ENCODE measurements at regions not wholly inside any gene's neighbourhood (a gene's known extent, or its start where the extent isn't known, plus 50 kb on each side); places are given as distances from the start of the nearest gene placed in this dataset.

- TF ChIP-seq, protein P1, sequence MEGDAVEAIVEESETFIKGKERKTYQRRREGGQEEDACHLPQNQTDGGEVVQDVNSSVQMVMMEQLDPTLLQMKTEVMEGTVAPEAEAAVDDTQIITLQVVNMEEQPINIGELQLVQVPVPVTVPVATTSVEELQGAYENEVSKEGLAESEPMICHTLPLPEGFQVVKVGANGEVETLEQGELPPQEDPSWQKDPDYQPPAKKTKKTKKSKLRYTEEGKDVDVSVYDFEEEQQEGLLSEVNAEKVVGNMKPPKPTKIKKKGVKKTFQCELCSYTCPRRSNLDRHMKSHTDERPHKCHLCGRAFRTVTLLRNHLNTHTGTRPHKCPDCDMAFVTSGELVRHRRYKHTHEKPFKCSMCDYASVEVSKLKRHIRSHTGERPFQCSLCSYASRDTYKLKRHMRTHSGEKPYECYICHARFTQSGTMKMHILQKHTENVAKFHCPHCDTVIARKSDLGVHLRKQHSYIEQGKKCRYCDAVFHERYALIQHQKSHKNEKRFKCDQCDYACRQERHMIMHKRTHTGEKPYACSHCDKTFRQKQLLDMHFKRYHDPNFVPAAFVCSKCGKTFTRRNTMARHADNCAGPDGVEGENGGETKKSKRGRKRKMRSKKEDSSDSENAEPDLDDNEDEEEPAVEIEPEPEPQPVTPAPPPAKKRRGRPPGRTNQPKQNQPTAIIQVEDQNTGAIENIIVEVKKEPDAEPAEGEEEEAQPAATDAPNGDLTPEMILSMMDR (IDR thresholded peaks at IDR 0.05; ENCODE audit: low read depth, low read length, missing input control) = peak; percentile 85
- no peak for TF ChIP-seq YY1 (IDR thresholded peaks at IDR 0.05)
- TF ChIP-seq RXRA (IDR thresholded peaks at IDR 0.05) = no peak
- TF ChIP-seq SP1 (IDR thresholded peaks at IDR 0.05) = no peak
- TF ChIP-seq, protein P2, sequence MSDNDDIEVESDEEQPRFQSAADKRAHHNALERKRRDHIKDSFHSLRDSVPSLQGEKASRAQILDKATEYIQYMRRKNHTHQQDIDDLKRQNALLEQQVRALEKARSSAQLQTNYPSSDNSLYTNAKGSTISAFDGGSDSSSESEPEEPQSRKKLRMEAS (IDR thresholded peaks at IDR 0.05) = no peak
Measured at GRCh38 chr10:51010977-51011376, 63.3 kb upstream of the PRKG1 start.

Data from liver (tissue), 3 donors.